Glutamatergic neuron (in vitro differentiated cells): ENCODE measurements at regions not wholly inside any gene's neighbourhood (a gene's known extent, or its start where the extent isn't known, plus 50 kb on each side); places are given as distances from the start of the nearest gene placed in this dataset.

Source experiments
- DNase-seq: peaks from one replicate; pipeline ENCODE4 v3.0.0; 2022
- H3K27ac Mint-ChIP-seq: one replicate; pipeline ENCODE4 v1.8.0; 2020; ENCODE audit warnings: mild to moderate bottlenecking, mixed read lengths, inconsistent platforms; ENCODE audit not compliant: unreplicated experiment
- H3K27me3 Mint-ChIP-seq: one replicate; pipeline ENCODE4 v1.8.0; 2020; ENCODE audit warnings: mild to moderate bottlenecking, moderate library complexity, mixed read lengths, inconsistent platforms; ENCODE audit not compliant: unreplicated experiment
- H3K36me3 Mint-ChIP-seq: one replicate; pipeline ENCODE4 v1.8.0; 2020; ENCODE audit warnings: mild to moderate bottlenecking, mixed read lengths, inconsistent platforms; ENCODE audit not compliant: unreplicated experiment
- H3K4me1 Mint-ChIP-seq: one replicate; pipeline ENCODE4 v1.8.0; 2020; ENCODE audit warnings: mild to moderate bottlenecking, low read depth, mixed read lengths, inconsistent platforms; ENCODE audit not compliant: unreplicated experiment
- H3K4me3 Mint-ChIP-seq: one replicate; pipeline ENCODE4 v1.8.0; 2020; ENCODE audit warnings: mild to moderate bottlenecking, mixed read lengths, inconsistent platforms; ENCODE audit not compliant: unreplicated experiment
- H3K9me3 Mint-ChIP-seq: one replicate; pipeline ENCODE4 v1.8.0; 2020; ENCODE audit warnings: mild to moderate bottlenecking, moderate library complexity, mixed read lengths, inconsistent platforms; ENCODE audit not compliant: unreplicated experiment
- TF ChIP-seq, protein P1 (sequence below): fragments of 200-600 bp; sonication (generic); IDR thresholded peaks from one replicate; pipeline ENCODE4 v1.5.0; 2021; ENCODE audit not compliant: partially characterized antibody, unreplicated experiment

DNA sequence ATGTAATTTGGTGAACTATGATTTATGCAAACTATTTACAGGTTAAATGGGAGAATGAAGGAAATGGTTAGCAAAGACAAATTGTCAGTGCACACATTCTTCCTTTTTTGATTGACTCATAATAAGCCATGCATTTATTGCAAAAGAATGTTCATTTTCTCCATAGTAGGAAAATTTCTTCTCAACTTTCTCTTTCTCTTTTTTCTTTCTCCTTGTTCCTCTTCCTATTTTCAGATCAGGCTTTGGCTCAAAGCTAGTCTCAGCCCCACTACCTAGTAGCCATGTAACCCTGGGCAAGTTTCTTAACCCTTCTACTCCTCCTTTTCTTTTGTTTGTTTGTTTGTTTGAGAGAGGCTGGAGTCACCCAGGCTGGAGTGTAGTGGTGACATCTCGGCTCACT lies 156.6 kb downstream of the PIK3R1 start:
- DNase-seq, result no peak
- no peak overlapping the region for H3K27ac Mint-ChIP-seq
- H3K9me3 Mint-ChIP-seq, result peaks cover 4% of the 10 kb centered on the region
- H3K4me3 Mint-ChIP-seq, result no peak overlapping the region
- no peaks in the 10 kb centered on the region for H3K27me3 Mint-ChIP-seq
- H3K4me1 Mint-ChIP-seq, result peaks cover 8% of the 10 kb centered on the region
- H3K36me3 Mint-ChIP-seq, result peaks cover 4% of the 10 kb centered on the region
- TF ChIP-seq, protein P1, sequence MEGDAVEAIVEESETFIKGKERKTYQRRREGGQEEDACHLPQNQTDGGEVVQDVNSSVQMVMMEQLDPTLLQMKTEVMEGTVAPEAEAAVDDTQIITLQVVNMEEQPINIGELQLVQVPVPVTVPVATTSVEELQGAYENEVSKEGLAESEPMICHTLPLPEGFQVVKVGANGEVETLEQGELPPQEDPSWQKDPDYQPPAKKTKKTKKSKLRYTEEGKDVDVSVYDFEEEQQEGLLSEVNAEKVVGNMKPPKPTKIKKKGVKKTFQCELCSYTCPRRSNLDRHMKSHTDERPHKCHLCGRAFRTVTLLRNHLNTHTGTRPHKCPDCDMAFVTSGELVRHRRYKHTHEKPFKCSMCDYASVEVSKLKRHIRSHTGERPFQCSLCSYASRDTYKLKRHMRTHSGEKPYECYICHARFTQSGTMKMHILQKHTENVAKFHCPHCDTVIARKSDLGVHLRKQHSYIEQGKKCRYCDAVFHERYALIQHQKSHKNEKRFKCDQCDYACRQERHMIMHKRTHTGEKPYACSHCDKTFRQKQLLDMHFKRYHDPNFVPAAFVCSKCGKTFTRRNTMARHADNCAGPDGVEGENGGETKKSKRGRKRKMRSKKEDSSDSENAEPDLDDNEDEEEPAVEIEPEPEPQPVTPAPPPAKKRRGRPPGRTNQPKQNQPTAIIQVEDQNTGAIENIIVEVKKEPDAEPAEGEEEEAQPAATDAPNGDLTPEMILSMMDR, result no peak

- H3K4me3 Mint-ChIP-seq, result no peak overlapping the region
- peaks cover 8% of the 10 kb centered on the region for H3K4me1 Mint-ChIP-seq
- TF ChIP-seq, protein P1, result no peak
- peaks cover 2% of the 10 kb centered on the region for H3K27me3 Mint-ChIP-seq
- H3K9me3 Mint-ChIP-seq, result peaks cover 4% of the 10 kb centered on the region
- no peak overlapping the region for H3K27ac Mint-ChIP-seq
- no peak for DNase-seq
- H3K36me3 Mint-ChIP-seq, result peaks cover 4% of the 10 kb centered on the region
Observed at GRCh38 chr5:68373050-68373449, 157.5 kb downstream of the PIK3R1 start.

DNA sequence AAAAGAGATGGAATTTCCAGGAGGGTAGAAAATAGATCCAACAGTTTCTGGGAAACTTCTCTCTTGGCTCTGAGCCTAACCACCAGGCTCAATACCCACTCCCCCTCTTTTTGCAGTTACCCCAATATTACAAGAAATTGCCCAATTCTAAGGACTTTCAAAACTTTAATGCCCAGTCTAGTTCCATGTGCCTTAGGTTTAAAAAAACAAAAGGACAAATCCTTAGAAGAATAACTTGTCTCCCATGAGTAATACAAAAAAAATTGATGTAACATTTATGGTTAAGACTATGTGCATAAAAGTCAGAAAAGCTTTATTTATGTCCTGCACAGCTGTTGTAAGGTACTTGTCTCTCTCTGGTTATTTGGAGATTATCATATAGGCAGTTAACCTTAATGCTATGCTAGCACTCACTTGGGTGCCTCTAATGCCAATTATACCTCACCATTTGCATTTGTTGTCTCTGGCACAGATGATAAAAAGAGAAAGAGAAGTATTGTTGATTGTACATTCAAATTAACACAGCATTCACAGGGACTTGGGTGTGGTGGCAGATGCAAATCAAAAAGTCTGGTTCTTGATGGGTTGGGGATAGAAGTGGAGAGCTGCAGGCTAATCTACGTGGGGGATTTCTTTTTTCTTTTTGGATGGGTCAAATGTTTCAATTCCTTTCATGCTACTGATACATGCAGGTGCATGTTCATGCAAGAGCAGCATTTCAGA lies 159.4 kb downstream of the PIK3R1 start:
- Mint-ChIP-seq H3K27ac (no peak overlapping the region), H3K36me3 (peaks cover 4% of the 10 kb centered on the region), H3K4me3 (no peak overlapping the region), H3K27me3 (peaks cover 2% of the 10 kb centered on the region), H3K9me3 (peaks cover 4% of the 10 kb centered on the region), H3K4me1 (peaks cover 11% of the 10 kb centered on the region)
- TF ChIP-seq, protein P1, result no peak
- DNase-seq, result no peak

DNA sequence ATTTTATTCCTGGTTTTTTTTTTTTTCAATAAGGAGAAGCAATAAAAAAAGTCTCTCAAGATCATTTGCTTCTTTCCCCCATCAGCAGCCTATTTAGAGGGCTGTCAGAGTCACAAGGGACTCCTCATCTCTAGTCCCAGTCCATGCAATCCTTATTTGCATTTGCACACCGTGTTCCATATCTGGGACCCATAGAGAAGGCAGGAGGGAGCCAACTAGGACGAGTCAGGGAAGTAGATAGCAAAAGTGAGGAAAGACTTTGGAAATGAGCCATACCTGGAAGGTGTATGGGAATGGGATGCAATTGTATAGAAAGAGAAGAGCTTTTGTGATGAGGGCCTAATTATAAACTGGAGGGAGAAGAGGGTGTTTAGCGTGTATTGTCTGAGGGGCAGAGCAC lies 160.0 kb downstream of the PIK3R1 start:
- H3K27me3 Mint-ChIP-seq, result peaks cover 2% of the 10 kb centered on the region
- no peak for DNase-seq
- no peak overlapping the region for H3K27ac Mint-ChIP-seq
- peaks cover 11% of the 10 kb centered on the region for H3K4me1 Mint-ChIP-seq
- peaks cover 4% of the 10 kb centered on the region for H3K9me3 Mint-ChIP-seq
- no peak overlapping the region for H3K4me3 Mint-ChIP-seq
- TF ChIP-seq, protein P1, result no peak
- H3K36me3 Mint-ChIP-seq, result peaks cover 4% of the 10 kb centered on the region

DNA sequence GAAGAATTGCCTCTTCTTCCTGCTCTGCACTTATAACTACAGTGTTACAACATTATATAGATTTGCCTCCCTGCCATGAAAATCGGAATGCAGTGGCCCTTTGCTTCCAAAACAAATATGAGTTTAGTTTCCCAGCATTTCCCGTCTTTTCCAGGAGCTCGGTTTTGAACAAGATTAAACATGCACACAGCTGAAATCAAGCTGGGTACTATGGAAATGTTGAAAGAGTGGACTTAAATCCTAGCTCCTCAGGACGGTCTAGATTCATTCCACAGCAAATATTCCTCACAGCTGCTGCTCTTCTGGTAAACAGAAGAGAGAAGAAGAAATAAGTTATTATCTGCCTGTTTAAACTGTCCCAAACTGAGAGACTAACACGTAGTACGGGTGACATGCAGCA lies 161.4 kb downstream of the PIK3R1 start:
- no peak overlapping the region for H3K4me3 Mint-ChIP-seq
- H3K36me3 Mint-ChIP-seq, result no peaks in the 10 kb centered on the region
- H3K9me3 Mint-ChIP-seq, result peaks cover 4% of the 10 kb centered on the region
- DNase-seq, result no peak
- H3K27me3 Mint-ChIP-seq, result peaks cover 2% of the 10 kb centered on the region
- TF ChIP-seq, protein P1, result no peak
- peaks cover 11% of the 10 kb centered on the region for H3K4me1 Mint-ChIP-seq
- H3K27ac Mint-ChIP-seq, result no peak overlapping the region
